GM21390 (cell line): ENCODE measurements at regions not wholly inside any gene's neighbourhood (a gene's known extent, or its start where the extent isn't known, plus 50 kb on each side); places are given as distances from the start of the nearest gene placed in this dataset.

Source experiments
- ATAC-seq: cut with Tn5 transposase; IDR thresholded peaks from one replicate; pipeline ENCODE4 v1.9.1; 2021; ENCODE audit not compliant: unreplicated experiment

DNA sequence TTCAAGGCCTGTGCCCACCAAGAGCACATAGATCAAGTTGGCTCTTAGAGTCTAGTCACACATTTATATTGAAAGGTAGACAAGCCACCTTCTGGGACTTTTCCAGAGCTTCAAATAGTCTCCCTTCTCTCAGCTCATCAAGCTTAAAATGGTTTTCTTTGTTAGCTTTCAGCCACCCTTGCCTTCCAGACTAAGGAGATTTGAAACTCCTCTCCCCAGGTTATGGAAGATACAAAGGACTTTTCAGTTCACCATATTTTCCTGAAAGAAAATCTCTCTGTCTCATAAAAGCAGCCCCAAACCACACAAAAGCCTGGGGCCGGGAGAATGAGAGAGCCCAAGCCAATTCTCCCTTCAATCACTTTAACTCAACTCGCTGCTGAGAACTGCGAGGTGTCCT lies 134.1 kb downstream of the ZC3H11B start:
- ATAC-seq: no peak

DNA sequence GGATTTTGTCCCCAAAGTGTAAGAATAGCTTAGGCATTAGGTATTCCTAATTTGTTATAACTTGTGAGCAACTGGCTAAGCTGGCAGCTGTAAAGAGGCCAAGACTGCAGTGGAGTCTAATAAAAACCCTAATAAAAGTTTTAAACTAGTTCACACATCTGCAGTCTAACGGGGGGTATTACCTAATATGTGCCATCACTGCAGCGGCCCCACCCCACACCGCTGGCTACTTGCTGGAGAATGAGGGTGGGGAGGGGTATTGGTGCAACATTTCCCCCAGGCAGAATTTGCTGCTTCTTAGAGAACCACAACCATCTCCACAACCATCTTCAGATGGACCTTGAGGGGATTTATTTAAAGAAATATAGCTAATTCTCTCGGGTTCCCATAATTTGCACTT lies 135.0 kb downstream of the ZC3H11B start:
- no peak for ATAC-seq

DNA sequence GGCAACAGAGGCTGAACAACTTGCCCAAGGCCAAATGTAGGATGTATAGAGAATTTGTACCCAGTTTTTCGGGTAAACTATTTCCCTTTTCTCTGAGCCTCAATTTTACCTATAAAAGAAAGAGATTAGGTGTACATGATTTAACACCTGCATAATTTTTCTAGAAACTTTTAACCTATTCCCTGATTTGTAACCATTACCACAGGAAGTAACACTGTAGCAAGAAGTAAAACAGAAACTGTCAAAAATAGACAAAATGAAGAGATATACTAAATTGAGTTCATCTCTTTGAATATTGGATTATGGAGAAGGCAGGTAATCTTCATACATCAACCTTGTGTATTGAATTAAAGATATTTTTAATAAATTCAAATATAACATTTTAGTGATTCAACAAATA lies 136.2 kb downstream of the ZC3H11B start:
- ATAC-seq: peak; percentile 47

DNA sequence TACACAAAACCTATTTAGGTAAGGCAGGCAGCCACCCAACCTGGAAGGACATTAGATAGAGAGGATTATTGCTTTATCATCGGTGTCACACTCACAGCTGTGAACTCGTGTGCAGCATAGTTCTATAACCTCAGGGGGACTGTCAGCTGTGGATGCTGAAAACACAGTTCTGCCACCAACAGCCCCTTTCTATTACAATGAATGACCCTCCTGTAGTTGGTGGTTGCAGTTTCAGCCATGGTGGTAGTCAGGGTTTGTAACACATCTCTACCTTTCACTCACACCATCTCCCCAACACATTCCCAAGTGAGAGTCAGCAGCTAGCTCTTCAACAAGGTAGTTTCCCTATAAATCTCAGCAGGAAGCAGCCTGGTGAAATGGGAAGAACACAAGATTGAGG lies 136.8 kb downstream of the ZC3H11B start:
- ATAC-seq: peak; percentile 86

DNA sequence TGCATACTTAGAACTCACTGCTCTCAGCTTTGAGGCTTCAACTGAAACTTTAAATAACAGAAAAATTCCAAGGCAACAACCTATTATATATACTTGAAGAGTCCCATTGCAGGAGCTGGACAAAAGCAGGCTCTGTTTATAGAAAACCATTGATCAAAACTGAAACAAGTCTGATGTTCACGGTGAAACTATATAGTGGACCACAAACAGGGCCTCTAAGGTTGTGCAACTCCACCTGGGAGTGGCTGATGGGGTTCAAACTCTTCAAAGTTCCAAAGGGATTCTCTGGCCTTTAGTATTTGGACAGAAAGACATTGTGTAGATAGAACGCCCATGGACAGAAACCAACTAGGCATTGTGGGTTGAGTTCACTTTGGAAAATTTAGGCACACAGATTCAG lies 140.3 kb downstream of the ZC3H11B start:
- peak; percentile 38 for ATAC-seq

DNA sequence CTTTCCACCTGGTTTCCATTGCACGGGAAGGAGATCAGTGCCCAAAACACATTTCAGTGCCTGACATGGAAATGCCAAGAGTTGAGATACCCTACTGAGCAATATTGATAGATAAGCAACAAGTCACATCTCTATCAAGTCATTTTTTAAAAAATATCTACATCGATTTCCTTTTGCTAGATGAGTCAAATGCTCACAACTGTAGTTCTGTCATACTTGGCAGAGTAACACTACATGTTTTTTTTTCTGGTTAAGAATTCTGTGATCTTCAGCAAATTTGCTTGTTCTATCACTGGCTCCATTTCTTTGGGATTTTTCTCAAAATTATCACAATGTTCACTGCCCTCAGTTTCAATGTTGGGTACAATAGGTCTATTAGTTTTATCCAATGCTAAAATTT lies 145.4 kb downstream of the ZC3H11B start:
- ATAC-seq: no peak

DNA sequence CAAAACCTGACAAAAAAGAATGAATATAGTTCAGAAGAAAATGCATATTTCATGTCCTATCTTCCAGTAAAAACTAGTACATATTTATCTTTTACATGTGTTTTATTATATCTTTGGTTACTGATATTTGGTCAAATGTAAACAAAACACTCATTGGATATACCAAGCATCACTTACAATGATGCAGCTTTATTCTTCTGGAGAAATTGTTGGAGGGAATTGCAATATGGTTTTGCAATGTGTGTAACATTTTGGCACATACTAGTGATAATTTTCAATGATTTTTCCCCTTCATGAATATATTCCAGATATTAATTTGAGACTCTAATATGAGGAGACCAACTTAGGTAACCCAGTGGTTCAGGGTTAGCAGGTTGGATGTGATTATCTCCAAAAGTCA lies 146.1 kb downstream of the ZC3H11B start:
- ATAC-seq: no peak

DNA sequence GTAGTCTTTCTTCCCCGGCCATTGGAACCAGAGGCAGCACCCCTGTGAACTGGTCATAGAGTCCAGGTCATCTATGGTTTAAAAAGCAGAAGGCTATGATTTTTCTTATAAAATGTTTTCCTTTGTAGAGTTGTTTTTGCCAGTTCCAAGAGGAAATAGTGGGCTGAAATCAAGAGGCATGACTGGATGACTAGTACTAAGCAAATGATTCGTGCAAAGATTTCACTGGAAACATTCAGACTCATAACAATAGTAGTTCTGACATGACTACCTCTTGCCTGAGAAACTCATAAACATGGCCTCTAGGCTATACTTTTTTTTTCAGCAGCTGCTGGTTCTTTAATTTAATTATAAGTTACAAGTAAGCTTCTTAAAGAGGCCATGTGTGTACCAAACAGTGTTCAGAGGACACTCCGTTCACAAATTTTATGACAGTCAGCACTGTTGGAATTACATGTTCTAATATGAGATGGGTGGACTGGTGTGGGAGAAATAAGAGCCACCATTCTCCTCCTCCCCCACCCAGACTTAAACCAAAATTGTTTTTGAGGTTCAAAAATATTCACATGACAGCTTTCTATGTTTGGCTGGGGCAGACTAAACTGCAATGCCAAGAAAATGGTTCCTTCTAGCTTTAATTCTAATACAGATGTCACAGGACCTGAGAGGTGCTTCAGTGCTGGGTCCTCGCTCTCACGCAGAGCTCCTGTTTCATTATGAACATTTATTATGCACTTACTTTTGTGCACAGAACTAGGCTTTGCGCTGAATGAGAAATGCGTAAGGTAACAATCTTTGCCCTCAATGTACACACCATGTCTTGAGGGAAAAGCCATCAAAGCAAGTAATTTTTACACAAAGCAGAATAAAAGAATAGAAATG lies 147.5 kb downstream of the ZC3H11B start:
- peak; percentile 45 for ATAC-seq

DNA sequence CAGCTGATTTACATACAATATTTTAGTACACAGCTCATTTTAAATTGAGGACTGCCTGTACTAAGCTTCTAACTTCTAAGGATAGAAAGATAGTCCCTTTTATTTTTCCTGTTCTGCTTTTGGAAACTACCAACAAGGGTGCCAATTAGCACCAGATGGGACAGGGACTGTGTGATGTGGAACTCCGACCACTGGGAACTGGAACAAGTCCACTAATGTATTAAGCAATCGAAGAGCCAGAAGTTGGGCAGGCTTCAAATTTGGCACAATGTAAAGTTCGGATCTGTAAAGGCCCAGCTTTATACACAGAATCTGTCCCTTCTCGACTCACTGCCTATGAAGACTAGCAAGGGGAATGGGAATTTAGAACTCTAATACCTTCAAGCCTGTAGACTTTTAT lies 149.3 kb downstream of the ZC3H11B start:
- ATAC-seq: no peak

DNA sequence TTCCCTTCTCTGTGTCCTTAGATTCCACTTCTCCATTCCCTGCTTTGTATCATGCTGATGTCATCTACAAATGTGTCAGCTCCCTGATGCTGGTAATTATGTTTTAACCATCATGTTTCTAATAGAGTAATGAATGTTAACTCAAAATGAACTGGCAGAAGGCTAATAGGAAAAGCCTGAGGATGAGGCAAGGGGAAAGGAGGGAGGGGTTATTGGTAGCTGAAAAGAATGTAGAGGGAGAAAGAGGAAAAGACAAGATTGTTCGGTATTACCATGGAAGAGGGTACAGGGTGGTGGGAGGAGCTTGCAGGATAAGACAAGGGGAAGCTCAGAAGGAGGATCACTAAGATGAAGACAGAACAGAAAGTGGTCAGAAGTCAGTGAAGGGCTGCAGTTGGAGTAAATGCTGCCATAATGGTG lies 150.9 kb downstream of the ZC3H11B start:
- no peak for ATAC-seq

DNA sequence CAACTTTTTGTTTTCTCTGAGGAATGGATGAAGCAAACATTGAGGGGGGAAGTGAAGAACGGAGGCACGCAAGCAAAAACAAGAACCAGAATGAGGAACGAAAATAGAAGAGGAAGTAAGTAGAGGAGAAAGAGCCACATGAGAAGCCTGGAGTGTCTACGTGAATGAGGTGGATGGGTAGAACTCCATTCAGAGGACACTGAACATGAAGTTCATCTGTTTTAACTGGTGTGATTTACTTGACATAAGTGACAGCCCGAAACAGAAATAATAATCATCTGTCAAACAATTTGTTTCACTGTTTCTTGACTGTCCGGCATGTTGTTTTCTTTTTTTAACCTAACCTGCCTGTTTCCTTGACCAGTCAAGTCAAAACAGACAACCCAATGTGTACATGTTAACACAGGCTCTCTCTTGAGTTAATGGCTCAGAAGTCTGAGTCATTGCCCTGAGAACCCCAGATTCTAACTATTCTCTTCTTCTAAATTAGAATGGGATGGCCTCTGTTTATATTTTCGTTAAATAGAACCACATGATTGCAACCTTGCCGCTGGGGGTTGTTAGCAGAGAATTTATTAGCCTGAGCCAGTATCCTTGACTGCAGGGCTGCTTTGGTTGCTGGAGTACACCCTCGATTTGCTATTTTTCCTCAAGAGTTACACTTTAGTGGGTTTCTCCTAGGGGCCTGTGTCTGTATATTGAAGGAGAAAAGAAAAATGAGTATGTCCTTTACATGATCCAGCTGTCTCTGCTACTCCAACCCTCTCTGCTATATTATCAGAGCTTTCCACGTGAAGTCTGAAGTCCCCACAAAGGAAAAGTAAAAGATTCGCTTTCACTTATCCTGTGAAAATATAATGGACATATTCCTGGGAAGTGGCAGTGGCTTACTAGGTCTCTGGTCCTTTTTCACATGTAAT lies 151.7 kb downstream of the ZC3H11B start:
- ATAC-seq: peak; percentile 76

DNA sequence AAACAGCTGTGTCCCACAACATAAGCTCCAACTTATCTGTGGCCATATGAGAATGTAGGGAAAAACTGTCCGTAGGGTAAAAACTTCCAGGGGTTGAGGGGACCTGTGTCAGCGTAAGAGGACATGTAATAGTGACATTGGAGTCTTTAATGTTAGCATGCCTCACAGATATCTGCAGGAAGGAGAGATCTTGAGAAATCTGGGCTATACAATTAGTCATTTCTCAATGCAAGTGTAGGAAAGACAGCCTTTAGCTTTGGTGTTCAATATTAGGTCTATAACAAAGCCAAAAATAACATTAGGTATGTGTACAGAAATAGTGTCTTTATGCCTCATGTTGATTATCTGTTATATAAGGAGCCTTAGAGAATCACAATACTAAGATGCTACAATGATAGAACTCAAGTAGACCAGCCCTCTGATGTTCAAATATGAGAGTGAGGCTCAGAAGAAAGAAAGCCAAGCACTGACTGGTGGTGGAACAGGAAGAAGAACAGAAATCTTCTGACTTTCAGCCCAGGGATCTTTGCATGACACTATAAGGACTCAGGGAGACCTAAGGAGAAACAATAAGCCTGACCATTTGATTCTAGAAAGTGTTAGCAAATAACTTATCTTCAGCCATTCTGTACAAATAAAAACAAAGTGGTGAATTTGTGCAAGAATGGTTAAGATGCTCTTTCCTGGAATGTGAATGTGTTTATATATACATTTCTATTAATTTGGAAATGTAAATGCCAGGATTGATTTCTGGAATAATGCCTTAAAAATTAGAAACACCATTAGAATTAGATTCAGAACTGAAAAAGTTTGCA lies 152.6 kb downstream of the ZC3H11B start:
- peak; percentile 23 for ATAC-seq

DNA sequence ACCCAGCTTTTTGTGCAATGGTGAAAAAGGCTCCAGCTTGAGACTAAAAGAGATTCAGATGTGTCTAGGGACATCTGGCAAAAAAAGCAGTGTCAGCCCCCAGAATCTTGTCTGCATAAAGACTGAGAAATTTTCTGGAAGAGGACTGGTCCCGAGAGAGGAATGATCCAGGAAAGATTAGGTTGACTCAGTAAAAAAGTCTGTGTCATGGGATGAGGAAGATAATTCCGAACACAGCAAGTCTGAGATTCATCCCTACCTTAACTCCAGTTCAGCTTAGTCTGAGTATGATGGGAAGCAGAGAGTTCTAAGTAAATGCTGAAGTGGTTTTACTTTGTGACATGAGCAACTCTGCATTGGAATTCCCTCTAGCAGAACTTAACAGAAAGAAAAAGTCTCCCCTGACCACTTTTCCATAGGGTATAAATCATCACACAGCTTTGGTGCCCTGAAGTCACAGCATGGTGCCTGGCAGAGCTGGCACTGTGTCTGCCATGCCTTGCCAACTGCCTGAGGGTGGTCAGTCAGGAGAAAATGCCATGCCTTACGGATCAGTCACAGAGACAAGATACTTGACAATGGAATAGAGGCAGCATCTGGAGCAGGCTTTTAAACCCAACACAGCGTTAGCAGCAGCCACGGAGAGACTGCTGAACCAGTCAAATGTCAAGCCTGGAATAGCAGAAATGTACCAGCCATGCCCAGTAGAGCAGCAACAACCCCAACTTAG lies 153.4 kb downstream of the ZC3H11B start:
- ATAC-seq: no peak

DNA sequence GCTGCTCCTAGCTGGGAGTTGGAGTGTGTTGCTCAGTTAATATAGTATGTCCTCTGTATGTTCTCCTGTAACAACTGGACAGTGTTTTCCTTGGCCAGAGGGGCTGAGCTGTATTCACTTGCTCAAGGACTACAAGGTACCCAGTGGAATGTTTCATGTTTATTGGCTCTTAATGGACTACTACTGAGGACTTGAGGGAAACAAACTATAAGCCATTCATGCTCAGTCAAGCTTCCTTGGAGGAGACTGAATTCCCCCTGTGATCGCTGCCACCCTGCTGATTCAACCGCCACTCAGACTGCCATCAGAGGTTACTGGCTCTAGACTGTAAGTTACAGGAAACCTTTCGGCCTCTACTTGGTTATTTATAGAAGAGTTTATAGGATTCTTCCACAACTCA lies 166.6 kb downstream of the ZC3H11B start:
- no peak for ATAC-seq

DNA sequence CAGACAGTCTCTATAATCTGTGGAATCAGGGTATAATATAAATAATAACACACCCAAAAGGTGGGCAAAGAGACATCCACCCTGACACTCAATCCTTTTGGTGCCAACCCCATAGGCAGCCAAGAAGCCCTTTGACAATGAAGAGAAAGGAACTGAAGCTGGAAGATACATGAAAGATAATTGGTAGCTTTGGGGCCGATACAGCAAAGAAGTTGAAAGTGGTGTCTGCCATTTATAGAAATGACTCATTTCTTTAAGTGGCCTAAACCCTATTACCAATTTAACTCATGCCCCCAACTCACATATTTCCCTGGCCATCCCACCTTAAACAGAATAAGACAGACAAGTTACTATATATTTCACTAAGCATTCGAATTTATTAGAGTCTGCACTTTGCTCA lies 167.0 kb downstream of the ZC3H11B start:
- no peak for ATAC-seq

DNA sequence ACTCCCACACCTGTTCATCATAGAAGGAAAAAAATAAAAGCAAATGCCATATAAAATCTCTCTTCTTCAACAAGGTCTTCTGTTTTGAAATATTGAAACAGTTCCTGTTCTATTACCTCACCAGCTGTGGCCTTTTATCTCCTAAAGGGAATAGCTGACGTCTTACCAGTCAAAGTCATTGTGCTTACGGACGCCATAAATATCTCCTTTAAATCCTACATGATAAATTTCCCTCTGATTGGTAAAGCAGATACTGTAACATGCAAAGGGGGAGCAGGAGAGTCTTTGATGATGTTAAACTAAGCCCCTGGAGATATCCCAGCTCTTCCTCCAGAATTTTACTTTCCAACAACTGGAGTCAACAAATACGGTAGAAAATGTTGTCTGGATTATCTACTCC lies 168.4 kb downstream of the ZC3H11B start:
- ATAC-seq: no peak

DNA sequence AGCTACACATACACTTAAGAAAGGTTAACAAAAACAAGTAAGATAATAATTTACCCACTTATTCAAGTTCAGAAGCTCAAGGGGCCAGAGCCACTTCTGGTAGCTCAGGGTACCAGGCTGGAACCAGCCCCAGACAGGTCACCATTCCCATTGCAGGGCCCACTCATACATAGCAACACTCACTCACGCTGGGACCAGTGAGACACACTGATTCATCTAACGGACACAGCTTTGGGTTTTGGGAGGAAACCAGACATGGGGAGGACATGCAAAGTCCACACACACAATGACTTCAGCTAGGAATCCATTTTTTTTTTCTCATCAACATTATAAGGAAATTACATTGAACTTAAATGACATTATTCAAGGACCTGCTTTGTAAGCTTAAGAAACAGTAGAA lies 169.1 kb downstream of the ZC3H11B start:
- no peak for ATAC-seq

DNA sequence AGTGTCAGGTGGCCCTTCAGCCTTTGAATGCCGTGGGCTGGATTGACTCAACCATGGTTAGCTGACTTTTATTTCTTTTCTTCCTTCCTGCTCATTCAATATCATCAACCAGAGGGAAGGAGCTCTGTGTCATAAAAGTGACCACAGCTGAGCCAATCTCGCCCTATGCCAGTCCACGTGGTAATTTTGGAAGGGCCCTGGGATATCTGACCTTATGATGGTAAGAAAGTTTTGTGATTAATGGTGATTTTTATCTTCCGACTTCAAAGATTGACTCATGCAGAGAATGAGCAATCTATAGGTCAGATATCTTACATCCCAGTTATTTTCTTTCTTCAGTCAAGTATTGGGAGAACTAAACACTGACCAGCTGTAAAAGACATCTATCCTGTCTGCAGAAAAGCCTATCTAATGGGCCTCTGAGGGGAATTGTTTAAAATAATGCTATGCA lies 170.3 kb downstream of the ZC3H11B start:
- ATAC-seq: no peak

DNA sequence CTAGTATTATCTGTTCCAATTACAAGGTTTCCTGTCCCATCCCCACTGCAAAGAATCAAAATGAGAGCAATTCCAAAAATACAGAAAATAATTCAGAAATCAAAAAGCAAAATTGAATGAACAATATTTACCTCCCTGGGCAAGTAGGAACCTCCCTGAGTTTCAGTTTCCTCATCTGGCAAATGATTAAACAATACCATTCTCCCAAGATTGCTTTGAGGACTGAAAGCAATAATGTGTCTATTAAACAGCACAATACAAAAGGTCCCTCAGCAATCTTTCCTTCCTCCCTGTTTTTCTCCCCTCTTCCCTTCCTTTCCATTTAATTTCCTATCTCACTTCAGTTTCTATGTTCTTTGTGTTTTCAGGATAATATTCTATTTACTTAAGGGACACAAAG lies 171.0 kb downstream of the ZC3H11B start:
- no peak for ATAC-seq

DNA sequence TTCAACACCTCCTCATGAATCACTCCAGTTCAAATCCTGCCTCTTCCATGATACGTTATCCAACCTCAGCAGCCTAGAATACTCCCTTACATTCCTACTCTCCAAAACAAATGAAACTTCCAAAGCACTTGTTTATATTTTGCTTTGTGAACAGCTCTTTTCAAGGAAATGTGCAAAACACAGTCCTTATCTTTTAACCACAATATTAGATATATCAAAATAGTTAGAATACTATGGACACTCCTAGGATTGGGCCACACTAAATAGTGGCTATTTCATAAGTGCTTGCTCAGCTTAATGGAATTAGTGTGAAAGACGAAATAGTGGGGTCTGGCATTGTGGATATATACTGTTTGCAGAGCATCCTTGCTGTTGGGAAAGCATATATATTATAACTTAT lies 173.5 kb downstream of the ZC3H11B start:
- ATAC-seq: no peak
